IMR-90 (cell line): ENCODE measurements at regions not wholly inside any gene's neighbourhood (a gene's known extent, or its start where the extent isn't known, plus 50 kb on each side); places are given as distances from the start of the nearest gene placed in this dataset.

ENCODE experiments used
- ATAC-seq: fragments of 200-7000 bp; cut with Tn5 transposase; 2 replicates; pipeline ENCODE4 v1.9.1; 2020; ENCODE audit warnings: low read depth, mild to moderate bottlenecking, moderate library complexity
- BruUV-seq: library from RNA; stranded (reverse); fragments of 400-500 nt; replicated peaks from 2 replicates; lab custom pipeline; 2021; lab: Mats Ljungman, UMichigan
- CTCF ChIA-PET: fragments of 300-600 bp; formaldehyde crosslinking; extraction: SDS; loops from one replicate; lab custom pipeline; 2021; ENCODE audit warnings: antibody characterized with exemption; lab: Yijun Ruan, JAX
- POLR2A ChIA-PET: fragments of 300-600 bp; sonication (Branson Sonifier 250); formaldehyde crosslinking; loops from one replicate; lab custom pipeline; 2022; ENCODE audit warnings: antibody characterized with exemption; ENCODE audit not compliant: unreplicated experiment; lab: Charles Lee
- DNase-seq: peaks from one replicate; pipeline ENCODE4 v3.0.0; 2013
- H2AFZ ChIP-seq: replicated peaks from 2 replicates; pipeline ENCODE3; 2013; ENCODE audit warnings: low read length, mild to moderate bottlenecking; ENCODE audit not compliant: poor library complexity
- H2AK5ac ChIP-seq: 2 replicates; pipeline ENCODE4 v1.6.1; 2013; ENCODE audit warnings: low read depth, low read length, inconsistent platforms
- H2AK9ac ChIP-seq: replicated peaks from 2 replicates; pipeline ENCODE3; 2013; ENCODE audit warnings: mild to moderate bottlenecking, low read depth, low read length, moderate library complexity; ENCODE audit not compliant: poor library complexity
- H2BK120ac ChIP-seq: 2 replicates; pipeline ENCODE4 v1.6.1; 2013; ENCODE audit warnings: low read depth, low read length, inconsistent platforms
- H2BK15ac ChIP-seq: 3 replicates; pipeline ENCODE4 v1.6.1; 2013; ENCODE audit warnings: low read depth, low read length, inconsistent platforms
- H2BK20ac ChIP-seq: 2 replicates; pipeline ENCODE4 v1.6.1; 2013; ENCODE audit warnings: low read depth, mild to moderate bottlenecking, inconsistent platforms, low read length, moderate library complexity
- H2BK5ac ChIP-seq: 2 replicates; pipeline ENCODE4 v1.6.1; 2013; ENCODE audit warnings: mild to moderate bottlenecking, low read depth, low read length, inconsistent platforms; ENCODE audit not compliant: poor library complexity, severe bottlenecking
- H3K14ac ChIP-seq: replicated peaks from 2 replicates; pipeline ENCODE4 v1.6.1; 2013; ENCODE audit warnings: low read depth, low read length, inconsistent platforms
- H3K18ac ChIP-seq: 2 replicates; pipeline ENCODE4 v1.6.1; 2013; ENCODE audit warnings: low read depth, low read length, control low read depth
- H3K23ac ChIP-seq: 2 replicates; pipeline ENCODE4 v1.6.1; 2013; ENCODE audit warnings: low read depth, low read length, inconsistent platforms
- H3K27ac ChIP-seq: 2 replicates; pipeline ENCODE4 v1.5.1; 2013; ENCODE audit warnings: mild to moderate bottlenecking, control low read depth, low read length; ENCODE audit not compliant: insufficient read depth
- H3K27me3 ChIP-seq: 2 replicates; pipeline ENCODE4 v1.6.1; 2013; ENCODE audit warnings: low read length; ENCODE audit not compliant: control insufficient read depth, insufficient read depth
- H3K36me3 ChIP-seq: 2 replicates; pipeline ENCODE4 v1.6.1; 2013; ENCODE audit warnings: low read length, mixed read lengths; ENCODE audit not compliant: control insufficient read depth, insufficient read depth
- H3K4ac ChIP-seq: 2 replicates; pipeline ENCODE4 v1.6.1; 2013; ENCODE audit warnings: low read depth, low read length, inconsistent platforms
- H3K4me1 ChIP-seq: 2 replicates; pipeline ENCODE4 v1.6.1; 2013; ENCODE audit warnings: low read length, mixed read lengths; ENCODE audit not compliant: control insufficient read depth, insufficient read depth
- H3K4me2 ChIP-seq: 2 replicates; pipeline ENCODE4 v1.6.1; 2013; ENCODE audit warnings: low read depth, mild to moderate bottlenecking, control low read depth, low read length, moderate library complexity
- H3K4me3 ChIP-seq: 2 replicates; pipeline ENCODE4 v1.5.1; 2013; ENCODE audit warnings: low read depth, mild to moderate bottlenecking, control low read depth, low read length, moderate library complexity; ENCODE audit not compliant: insufficient read depth
- H3K56ac ChIP-seq: 2 replicates; pipeline ENCODE4 v1.6.1; 2013; ENCODE audit warnings: low read length, inconsistent platforms; ENCODE audit not compliant: insufficient read depth; ENCODE audit errors: extremely low read depth
- H3K79me1 ChIP-seq, 2 experiments: 2 replicates each; pipeline ENCODE4 v1.6.1; 2013; ENCODE audit warnings: low read length in 2 of 2, inconsistent platforms in 1 of 2, low read depth in 1 of 2
- H3K9ac ChIP-seq: 2 replicates; pipeline ENCODE4 v1.6.1; 2013; ENCODE audit warnings: low read depth, low read length, control low read depth
- H3K9me1 ChIP-seq: 2 replicates; pipeline ENCODE4 v1.6.1; 2013; ENCODE audit warnings: low read length, inconsistent platforms; ENCODE audit not compliant: insufficient read depth
- H3K9me3 ChIP-seq: 2 replicates; pipeline ENCODE4 v1.6.1; 2013; ENCODE audit warnings: low read length; ENCODE audit not compliant: control insufficient read depth, insufficient read depth
- H4K20me1 ChIP-seq: 2 replicates; pipeline ENCODE4 v1.6.1; 2013; ENCODE audit warnings: low read length, inconsistent platforms; ENCODE audit not compliant: insufficient read depth
- H4K5ac ChIP-seq: 2 replicates; pipeline ENCODE4 v1.6.1; 2013; ENCODE audit warnings: mild to moderate bottlenecking, low read depth, low read length, control low read depth
- H4K8ac ChIP-seq, 2 experiments: 2 replicates each; pipeline ENCODE4 v1.6.1; 2013; ENCODE audit warnings: low read depth in 2 of 2, low read length in 2 of 2, control low read depth in 1 of 2, inconsistent platforms in 1 of 2
- H4K91ac ChIP-seq: 2 replicates; pipeline ENCODE4 v1.6.1; 2013; ENCODE audit warnings: low read depth, low read length, inconsistent platforms; ENCODE audit not compliant: insufficient read depth
- BHLHE40 ChIP-seq: fragments of 150-350 bp; IDR thresholded peaks from 2 replicates; pipeline ENCODE4 v1.6.1; 2016; ENCODE audit warnings: mild to moderate bottlenecking, low read depth, low read length
- CEBPB ChIP-seq: IDR thresholded peaks from 2 replicates; pipeline ENCODE4 v1.6.1; 2012; ENCODE audit warnings: low read depth, low read length, improper control_type of control experiment
- CHD1 ChIP-seq: IDR thresholded peaks from 2 replicates; pipeline ENCODE4 v1.6.1; 2012; ENCODE audit warnings: low read depth, low read length, improper control_type of control experiment
- CTCF ChIP-seq: conservative IDR thresholded peaks from 2 replicates; pipeline ENCODE4 v1.5.1; 2012; ENCODE audit warnings: mild to moderate bottlenecking, low read depth, low read length, improper control_type of control experiment
- ELK1 ChIP-seq: fragments of 150-350 bp; IDR thresholded peaks from 2 replicates; pipeline ENCODE4 v1.6.1; 2016; ENCODE audit warnings: low read depth, mild to moderate bottlenecking, low read length, moderate library complexity, borderline replicate concordance
- FOS ChIP-seq: fragments of 150-350 bp; IDR thresholded peaks from 2 replicates; pipeline ENCODE4 v1.6.1; 2016; ENCODE audit warnings: low read depth, low read length
- MAFK ChIP-seq: IDR thresholded peaks from 2 replicates; pipeline ENCODE4 v1.6.1; 2012; ENCODE audit warnings: low read depth, low read length, improper control_type of control experiment
- MAZ ChIP-seq: IDR thresholded peaks from 2 replicates; pipeline ENCODE4 v1.6.1; 2012; ENCODE audit warnings: low read depth, mild to moderate bottlenecking, low read length, improper control_type of control experiment, moderate library complexity, borderline replicate concordance
- MXI1 ChIP-seq: IDR thresholded peaks from 2 replicates; pipeline ENCODE4 v1.6.1; 2012; ENCODE audit warnings: low read depth, mild to moderate bottlenecking, low read length, moderate library complexity, borderline replicate concordance
- NFE2L2 ChIP-seq: fragments of 150-350 bp; IDR thresholded peaks from 2 replicates; pipeline ENCODE4 v1.6.1; 2016; ENCODE audit warnings: low read depth, mild to moderate bottlenecking, low read length
- POLR2A ChIP-seq: IDR thresholded peaks from 2 replicates; pipeline ENCODE4 v1.6.1; 2012; ENCODE audit warnings: mild to moderate bottlenecking, low read depth, low read length
- RAD21 ChIP-seq: IDR thresholded peaks from 2 replicates; pipeline ENCODE4 v1.6.1; 2012; ENCODE audit warnings: low read length, improper control_type of control experiment
- RCOR1 ChIP-seq: IDR thresholded peaks from 2 replicates; pipeline ENCODE4 v1.6.1; 2012; ENCODE audit warnings: mild to moderate bottlenecking, low read length, improper control_type of control experiment; ENCODE audit not compliant: insufficient replicate concordance
- RFX5 ChIP-seq: IDR thresholded peaks from 2 replicates; pipeline ENCODE4 v1.8.0; 2012; ENCODE audit warnings: low read depth, mild to moderate bottlenecking, low read length, moderate library complexity
- SMC3 ChIP-seq: fragments of 150-350 bp; IDR thresholded peaks from 2 replicates; pipeline ENCODE4 v1.6.1; 2016; ENCODE audit warnings: low read depth, mild to moderate bottlenecking, antibody characterized with exemption, low read length, moderate library complexity
- USF2 ChIP-seq: fragments of 150-350 bp; IDR thresholded peaks from 2 replicates; pipeline ENCODE4 v1.6.1; 2017; ENCODE audit warnings: mild to moderate bottlenecking, antibody characterized with exemption, low read length, low read depth
- WGBS, 2 experiments: methylation state at CpG; one replicate each; pipeline versions ENCODE4 v1.1.5 to v1.1.7; 2013; ENCODE audit warnings: missing lambda C conversion rate in 2 of 2; ENCODE audit not compliant: insufficient read length in 1 of 2; ENCODE audit errors: extremely low coverage in 2 of 2; 5-methylcytosine and 5-hydroxymethylcytosine counted together
- dilution Hi-C: fragments of 300-500 bp; cut with HindIII; formaldehyde crosslinking; loops from one replicate; pipeline ENCODE4 v1.14.3; 2018; ENCODE audit warnings: low sequenced_read_pairs; ENCODE audit not compliant: unreplicated experiment
- in situ Hi-C: fragments of 300-500 bp; cut with MboI; formaldehyde crosslinking; loops from 3 replicates; pipeline ENCODE4 v1.14.3; 2019; ENCODE audit warnings: low sequenced_read_pairs, inconsistent platforms, mixed read lengths
- intact Hi-C: fragments of 100-400 bp; cut with micrococcal nuclease; formaldehyde crosslinking; loops from 2 replicates; pipeline ENCODE4 v1.10.0; 2022

GRCh38 chr1:166603296-166603695, 236.0 kb upstream of the POGK start:
- H3K36me3 ChIP-seq: no peaks in the 10 kb centered on the region
- POLR2A ChIA-PET: no interaction called here
- TF ChIP-seq RFX5: no peak
- TF ChIP-seq CEBPB: no peak
- TF ChIP-seq MXI1: no peak
- no peak for TF ChIP-seq CHD1
- no peak for TF ChIP-seq POLR2A
- TF ChIP-seq FOS: no peak
- no peak for TF ChIP-seq CTCF
- TF ChIP-seq RAD21: no peak
- no peak for TF ChIP-seq SMC3
- TF ChIP-seq NFE2L2: no peak
- no peak for TF ChIP-seq MAFK
- TF ChIP-seq ELK1: no peak
- no peak for TF ChIP-seq BHLHE40
- TF ChIP-seq MAZ: no peak
- no peak for TF ChIP-seq RCOR1
- no peak for TF ChIP-seq USF2
- in situ Hi-C loops (no loop called here), intact Hi-C loops (no loop called here), dilution Hi-C loops (no loop called here)
- no peak overlapping the region for H3K4me3 ChIP-seq
- no peak overlapping the region for H3K9ac ChIP-seq
- no peak overlapping the region for H4K8ac ChIP-seq
- H3K18ac ChIP-seq: no peak overlapping the region
- no peak overlapping the region for H2BK5ac ChIP-seq
- H3K27ac ChIP-seq: no peak overlapping the region
- DNase-seq: no peak
- WGBS, 2 experiments: 100% methylated on average over 1 of the region's 5 CpGs; no CpG with 5 or more reads in 1 of the 2 experiments
- H3K4me2 ChIP-seq: no peak overlapping the region
- no peaks in the 10 kb centered on the region for H3K4me1 ChIP-seq
- H3K79me1 ChIP-seq: no peaks in the 10 kb centered on the region
- H4K5ac ChIP-seq: no peak overlapping the region
- no peak overlapping the region for H3K23ac ChIP-seq
- H3K14ac ChIP-seq: no peak overlapping the region
- H3K9me1 ChIP-seq: no peaks in the 10 kb centered on the region
- no peaks in the 10 kb centered on the region for H4K20me1 ChIP-seq
- no peak overlapping the region for H2AFZ ChIP-seq
- H2AK9ac ChIP-seq: no peak overlapping the region
- H3K9me3 ChIP-seq: peaks cover 4% of the 10 kb centered on the region
- CTCF ChIA-PET: interaction anchor here (0.6 kb wide), 1 partner anchor 684 kb away, joined by 3 read pairs; no protein-coding TSS in a partner anchor
- H3K27me3 ChIP-seq: no peaks in the 10 kb centered on the region
- no peak overlapping the region for H2AK5ac ChIP-seq
- ATAC-seq: no peak
- H2BK120ac ChIP-seq: no peak overlapping the region
- no peak overlapping the region for H2BK15ac ChIP-seq
- H2BK20ac ChIP-seq: no peak overlapping the region
- no peak overlapping the region for H3K56ac ChIP-seq
- no peak overlapping the region for H4K91ac ChIP-seq
- no peak overlapping the region for H3K4ac ChIP-seq
- BruUV-seq: no TSS peak
